GM23338 (cell line): ENCODE measurements at regions not wholly inside any gene's neighbourhood (a gene's known extent, or its start where the extent isn't known, plus 50 kb on each side); places are given as distances from the start of the nearest gene placed in this dataset.

Experiments
- ATAC-seq: fragments of 200-7000 bp; cut with Tn5 transposase; 3 replicates; pipeline ENCODE4 v1.9.1; 2020
- DNase-seq: peaks from one replicate; pipeline ENCODE4 v3.0.0-alpha.2; 2015; ENCODE audit warnings: low spot score
- H2AFZ ChIP-seq: fragments of 200-600 bp; sonication (generic); 2 replicates; pipeline ENCODE4 v1.8.0; 2016; ENCODE audit warnings: antibody characterized with exemption, mild to moderate bottlenecking, moderate library complexity
- H3F3A ChIP-seq: fragments of 200-600 bp; sonication (generic); replicated peaks from 2 replicates; pipeline ENCODE4 v1.8.0; 2017; ENCODE audit warnings: antibody characterized with exemption, mixed run types, low read depth
- H3K27ac ChIP-seq: fragments of 200-600 bp; sonication (generic); 2 replicates; pipeline ENCODE4 v1.6.1; 2016; ENCODE audit warnings: low read depth
- H3K27me3 ChIP-seq: fragments of 200-600 bp; sonication (generic); 2 replicates; pipeline ENCODE4 v1.8.0; 2016; ENCODE audit warnings: mild to moderate bottlenecking, mixed run types, moderate library complexity; ENCODE audit not compliant: insufficient read depth
- H3K36me3 ChIP-seq: fragments of 200-600 bp; sonication (generic); 2 replicates; pipeline ENCODE4 v1.8.0; 2016; ENCODE audit warnings: mild to moderate bottlenecking; ENCODE audit not compliant: insufficient read depth
- H3K4me1 ChIP-seq: fragments of 200-600 bp; sonication (generic); 2 replicates; pipeline ENCODE4 v1.8.0; 2016; ENCODE audit warnings: mild to moderate bottlenecking, moderate library complexity; ENCODE audit not compliant: insufficient read depth
- H3K4me2 ChIP-seq: fragments of 200-600 bp; sonication (generic); 2 replicates; pipeline ENCODE4 v1.7.1; 2017; ENCODE audit warnings: mixed run types
- H3K4me3 ChIP-seq: fragments of 200-600 bp; sonication (generic); 2 replicates; pipeline ENCODE4 v1.6.1; 2016; ENCODE audit warnings: mixed run types
- H3K79me2 ChIP-seq: fragments of 200-600 bp; sonication (generic); replicated peaks from 2 replicates; pipeline ENCODE4 v1.8.0; 2017; ENCODE audit warnings: mild to moderate bottlenecking; ENCODE audit not compliant: insufficient read depth
- H3K9me2 ChIP-seq: fragments of 200-600 bp; sonication (generic); 2 replicates; pipeline ENCODE4 v1.8.0; 2017; ENCODE audit not compliant: insufficient read depth
- H4K20me1 ChIP-seq: fragments of 200-600 bp; sonication (generic); replicated peaks from 2 replicates; pipeline ENCODE4 v1.8.0; 2017; ENCODE audit warnings: mild to moderate bottlenecking; ENCODE audit not compliant: insufficient read depth
- H3K27ac Mint-ChIP-seq: 2 replicates; pipeline ENCODE4 v1.8.0; 2020; ENCODE audit warnings: inconsistent platforms, mild to moderate bottlenecking, moderate library complexity, mixed read lengths
- H3K27me3 Mint-ChIP-seq: 3 replicates; pipeline ENCODE4 v1.8.0; 2022; ENCODE audit warnings: low read depth, mild to moderate bottlenecking, moderate library complexity, mixed read lengths, inconsistent platforms; ENCODE audit not compliant: insufficient read depth, poor library complexity
- H3K36me3 Mint-ChIP-seq: 3 replicates; pipeline ENCODE4 v1.8.0; 2021; ENCODE audit warnings: low read depth, mild to moderate bottlenecking, inconsistent platforms, moderate library complexity, mixed read lengths
- H3K4me1 Mint-ChIP-seq: 3 replicates; pipeline ENCODE4 v1.8.0; 2020; ENCODE audit warnings: mild to moderate bottlenecking, inconsistent platforms, mixed read lengths
- H3K4me3 Mint-ChIP-seq: 3 replicates; pipeline ENCODE4 v1.8.0; 2021; ENCODE audit warnings: moderate library complexity, mild to moderate bottlenecking, inconsistent platforms, mixed read lengths
- H3K9me3 Mint-ChIP-seq: 3 replicates; pipeline ENCODE4 v1.8.0; 2020; ENCODE audit warnings: moderate library complexity, mild to moderate bottlenecking, inconsistent platforms, mixed read lengths
- CREB1 ChIP-seq: fragments of 250-450 bp; sonication (Bioruptor Pico); IDR thresholded peaks from 2 replicates; pipeline ENCODE4 v1.5.0; 2020; ENCODE audit warnings: low read depth, mild to moderate bottlenecking, moderate library complexity
- CTCF ChIP-seq, 2 experiments: fragments of 200-600 bp in 1 of 2; sonication (generic) in 1 of 2; conservative IDR thresholded peaks; 2 replicates each; pipeline versions ENCODE4 v1.5.1 to v1.6.1; 2016 to 2017; ENCODE audit warnings: antibody characterized with exemption in 2 of 2, low read depth in 2 of 2, mild to moderate bottlenecking in 2 of 2, moderate library complexity in 1 of 2
- ETS1 ChIP-seq: IDR thresholded peaks from 2 replicates; pipeline ENCODE4 v1.6.1; 2016; ENCODE audit warnings: antibody characterized with exemption
- EZH2 ChIP-seq: fragments of 200-600 bp; sonication (generic); IDR thresholded peaks from one replicate; pipeline ENCODE4 v1.8.0; 2017; ENCODE audit warnings: antibody characterized with exemption, mild to moderate bottlenecking, low read depth; ENCODE audit not compliant: unreplicated experiment
- EZH2phosphoT487 ChIP-seq: fragments of 200-600 bp; sonication (generic); IDR thresholded peaks from one replicate; pipeline ENCODE4 v1.8.1; 2018; ENCODE audit warnings: antibody characterized with exemption; ENCODE audit not compliant: unreplicated experiment
- JUNB ChIP-seq: IDR thresholded peaks from one replicate; pipeline ENCODE4 v1.6.1; 2016; ENCODE audit warnings: antibody characterized with exemption; ENCODE audit not compliant: unreplicated experiment
- NANOG ChIP-seq: IDR thresholded peaks from 2 replicates; pipeline ENCODE4 v1.6.1; 2016; ENCODE audit warnings: antibody characterized with exemption, borderline replicate concordance
- POLR2AphosphoS5 ChIP-seq: IDR thresholded peaks from 2 replicates; pipeline ENCODE4 v1.6.1; 2016; ENCODE audit warnings: antibody characterized with exemption, low read depth
- REST ChIP-seq: IDR thresholded peaks from one replicate; pipeline ENCODE4 v1.6.1; 2018; ENCODE audit warnings: antibody characterized with exemption; ENCODE audit not compliant: unreplicated experiment
- STAT1 ChIP-seq: IDR thresholded peaks from one replicate; pipeline ENCODE4 v1.6.1; 2016; ENCODE audit warnings: antibody characterized with exemption; ENCODE audit not compliant: unreplicated experiment
- ZNF114 ChIP-seq: fragments of 250-450 bp; sonication (Bioruptor Pico); IDR thresholded peaks from 2 replicates; pipeline ENCODE4 v1.5.0; 2020; ENCODE audit warnings: mild to moderate bottlenecking, moderate library complexity
- ZNF331 ChIP-seq: fragments of 250-450 bp; sonication (Bioruptor Pico); IDR thresholded peaks from 2 replicates; pipeline ENCODE4 v1.5.0; 2020; ENCODE audit warnings: low read depth, mild to moderate bottlenecking, moderate library complexity
- ZNF462 ChIP-seq: fragments of 250-450 bp; sonication (Bioruptor Pico); IDR thresholded peaks from 2 replicates; pipeline ENCODE4 v1.5.0; 2020; ENCODE audit warnings: mild to moderate bottlenecking, moderate library complexity

- peaks cover 19% of the 10 kb centered on the region for H3K4me1 Mint-ChIP-seq
- H2AFZ ChIP-seq: peak overlapping the region; percentile 28; the same call in 1 of the 2 replicates
- peaks cover 6% of the 10 kb centered on the region; the same call in 1 of the 2 replicates for H3K4me1 ChIP-seq
- DNase-seq: no peak
- H3K9me2 ChIP-seq: peaks cover 8% of the 10 kb centered on the region; the same call in 1 of the 2 replicates
- H3K79me2 ChIP-seq: no peaks in the 10 kb centered on the region
- no peak overlapping the region for H3K27ac Mint-ChIP-seq
- no peaks in the 10 kb centered on the region for H3F3A ChIP-seq
- H3K27ac ChIP-seq: no peak overlapping the region
- no peak for TF ChIP-seq ZNF114 (CRISPR knock-in tag)
- no peak for TF ChIP-seq POLR2AphosphoS5
- TF ChIP-seq EZH2: no peak
- TF ChIP-seq NANOG: no peak
- TF ChIP-seq ETS1: no peak
- TF ChIP-seq ZNF331: no peak
- TF ChIP-seq CREB1 (CRISPR knock-in tag): no peak
- no peak for TF ChIP-seq ZNF462
- no peak for TF ChIP-seq JUNB
- no peak for TF ChIP-seq REST
- no peak for TF ChIP-seq EZH2phosphoT487
- no peak for TF ChIP-seq STAT1
- no peak for TF ChIP-seq CTCF (conservative IDR thresholded peaks at IDR 0.05; ENCODE audit: low read depth in 2 of 2)
- no peak overlapping the region for H3K4me2 ChIP-seq
- no peaks in the 10 kb centered on the region for H3K9me3 Mint-ChIP-seq
- no peaks in the 10 kb centered on the region for H3K27me3 ChIP-seq
- H3K4me3 Mint-ChIP-seq: no peak overlapping the region
- no peaks in the 10 kb centered on the region for H4K20me1 ChIP-seq
- ATAC-seq: no peak
- H3K36me3 Mint-ChIP-seq: no peaks in the 10 kb centered on the region
- no peak overlapping the region for H3K4me3 ChIP-seq
- H3K27me3 Mint-ChIP-seq: peaks cover 2% of the 10 kb centered on the region
- no peaks in the 10 kb centered on the region for H3K36me3 ChIP-seq
These were observed 279.3 kb downstream of the SKAP2 start for GRCh38 chr7:26584987-26585665.
